ENCODE measurements at regions not wholly inside any gene's neighbourhood (a gene's known extent, or its start where the extent isn't known, plus 50 kb on each side); places are given as distances from the start of the nearest gene placed in this dataset.

- TF ChIP-seq DLX4 (CRISPR knock-in tag; IDR thresholded peaks at IDR 0.05) (no peak), REST (IDR thresholded peaks at IDR 0.05; ENCODE audit: borderline replicate concordance) (no peak), REST (CRISPR knock-in tag; IDR thresholded peaks at IDR 0.05; ENCODE audit: low read depth) (no peak), DEAF1 (CRISPR knock-in tag; IDR thresholded peaks at IDR 0.05) (no peak)
These were observed 388.9 kb upstream of the TPK1 start for GRCh38 chr7:145224775-145225174.

All from K562 (cell line).